ENCODE measurements at regions not wholly inside any gene's neighbourhood (a gene's known extent, or its start where the extent isn't known, plus 50 kb on each side); places are given as distances from the start of the nearest gene placed in this dataset.

DNA sequence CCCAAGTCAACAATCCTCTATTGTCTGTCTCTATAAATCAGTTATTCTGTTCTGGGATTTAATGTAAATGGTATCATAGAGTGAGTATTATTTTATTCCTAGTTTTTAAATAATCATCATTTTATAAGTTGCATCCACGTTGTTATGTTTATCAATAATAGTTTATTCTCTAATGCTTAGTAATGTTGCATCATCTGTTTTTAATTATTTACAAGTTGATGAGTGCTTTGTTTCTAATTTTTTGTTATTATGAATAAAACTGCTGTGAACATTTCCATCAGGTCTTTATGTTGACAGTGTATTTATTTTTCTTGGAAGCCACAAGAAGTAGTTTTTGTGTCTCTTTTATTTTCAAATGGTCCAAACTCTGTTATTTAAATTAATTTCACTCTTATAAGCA lies 1201.2 kb upstream of the CDH6 start:
- no peak for TF ChIP-seq YY1 (IDR thresholded peaks at IDR 0.05; ENCODE audit: low read depth)
- TF ChIP-seq EZH2phosphoT487 (IDR thresholded peaks at IDR 0.05; ENCODE audit: borderline replicate concordance, low read depth): no peak
- TF ChIP-seq, protein P1, sequence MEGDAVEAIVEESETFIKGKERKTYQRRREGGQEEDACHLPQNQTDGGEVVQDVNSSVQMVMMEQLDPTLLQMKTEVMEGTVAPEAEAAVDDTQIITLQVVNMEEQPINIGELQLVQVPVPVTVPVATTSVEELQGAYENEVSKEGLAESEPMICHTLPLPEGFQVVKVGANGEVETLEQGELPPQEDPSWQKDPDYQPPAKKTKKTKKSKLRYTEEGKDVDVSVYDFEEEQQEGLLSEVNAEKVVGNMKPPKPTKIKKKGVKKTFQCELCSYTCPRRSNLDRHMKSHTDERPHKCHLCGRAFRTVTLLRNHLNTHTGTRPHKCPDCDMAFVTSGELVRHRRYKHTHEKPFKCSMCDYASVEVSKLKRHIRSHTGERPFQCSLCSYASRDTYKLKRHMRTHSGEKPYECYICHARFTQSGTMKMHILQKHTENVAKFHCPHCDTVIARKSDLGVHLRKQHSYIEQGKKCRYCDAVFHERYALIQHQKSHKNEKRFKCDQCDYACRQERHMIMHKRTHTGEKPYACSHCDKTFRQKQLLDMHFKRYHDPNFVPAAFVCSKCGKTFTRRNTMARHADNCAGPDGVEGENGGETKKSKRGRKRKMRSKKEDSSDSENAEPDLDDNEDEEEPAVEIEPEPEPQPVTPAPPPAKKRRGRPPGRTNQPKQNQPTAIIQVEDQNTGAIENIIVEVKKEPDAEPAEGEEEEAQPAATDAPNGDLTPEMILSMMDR (IDR thresholded peaks at IDR 0.05): no peak
- no peak for TF ChIP-seq EP300 (IDR thresholded peaks at IDR 0.05; ENCODE audit: borderline replicate concordance in 1 of 2, low read depth in 1 of 2, low read length in 1 of 2)

Measured in SK-N-SH (cell line).